DND-41 (cell line): ENCODE measurements at regions not wholly inside any gene's neighbourhood (a gene's known extent, or its start where the extent isn't known, plus 50 kb on each side); places are given as distances from the start of the nearest gene placed in this dataset.

Experiments
- ATAC-seq: fragments of 200-7000 bp; cut with Tn5 transposase; 3 replicates; pipeline ENCODE4 v1.9.1; 2021; ENCODE audit warnings: low read depth; ENCODE audit not compliant: insufficient read depth
- DNase-seq: peaks from one replicate; pipeline ENCODE4 v3.0.0-alpha.2; 2020
- H2AFZ ChIP-seq: 2 replicates; pipeline ENCODE4 v1.6.0; 2012; ENCODE audit warnings: low read depth, low read length
- H3K27ac ChIP-seq: 2 replicates; pipeline ENCODE4 v1.5.1; 2012; ENCODE audit warnings: low read length, inconsistent platforms
- H3K27me3 ChIP-seq: fragments of 200-600 bp; sonication (generic); 2 replicates; pipeline ENCODE4 v1.6.0; 2012; ENCODE audit warnings: low read length, mild to moderate bottlenecking, inconsistent platforms; ENCODE audit not compliant: insufficient read depth, poor library complexity
- H3K36me3 ChIP-seq: 2 replicates; pipeline ENCODE4 v1.5.1; 2012; ENCODE audit warnings: low read length, inconsistent platforms; ENCODE audit not compliant: insufficient read depth
- H3K4me1 ChIP-seq: 2 replicates; pipeline ENCODE4 v1.5.1; 2012; ENCODE audit warnings: mild to moderate bottlenecking, low read length; ENCODE audit not compliant: insufficient read depth
- H3K4me2 ChIP-seq: 2 replicates; pipeline ENCODE4 v1.6.0; 2012; ENCODE audit warnings: mild to moderate bottlenecking, moderate library complexity, low read length, inconsistent platforms; ENCODE audit not compliant: insufficient read depth
- H3K4me3 ChIP-seq, 2 experiments: fragments of 200-600 bp in 1 of 2; shearing (Covaris generic) in 1 of 2; 2 replicates each; pipeline ENCODE4 v1.5.1; 2012 to 2016; ENCODE audit warnings: inconsistent platforms in 2 of 2, low read length in 2 of 2, mild to moderate bottlenecking in 2 of 2, low read depth in 1 of 2, moderate library complexity in 1 of 2
- H3K79me2 ChIP-seq: 2 replicates; pipeline ENCODE4 v1.6.0; 2012; ENCODE audit warnings: low read length, inconsistent platforms; ENCODE audit not compliant: insufficient read depth
- H3K9ac ChIP-seq: 2 replicates; pipeline ENCODE4 v1.6.0; 2012; ENCODE audit warnings: low read depth, mild to moderate bottlenecking, inconsistent platforms, low read length, moderate library complexity
- H3K9me3 ChIP-seq: 2 replicates; pipeline ENCODE4 v1.5.1; 2012; ENCODE audit warnings: low read length, moderate library complexity, mild to moderate bottlenecking, inconsistent platforms; ENCODE audit not compliant: insufficient read depth, severe bottlenecking
- H4K20me1 ChIP-seq: 2 replicates; pipeline ENCODE4 v1.6.0; 2012; ENCODE audit warnings: low read length; ENCODE audit not compliant: insufficient read depth
- EZH2 ChIP-seq: IDR thresholded peaks from 3 replicates; pipeline ENCODE4 v1.6.1; 2012; ENCODE audit warnings: borderline replicate concordance, low read depth, mild to moderate bottlenecking, moderate library complexity, low read length, inconsistent platforms; ENCODE audit not compliant: severe bottlenecking
- TF ChIP-seq, protein P1 (sequence below): IDR thresholded peaks from 2 replicates; pipeline ENCODE4 v1.5.1; 2012; ENCODE audit warnings: borderline replicate concordance, low read length, moderate library complexity, mild to moderate bottlenecking; ENCODE audit not compliant: poor library complexity, severe bottlenecking; ENCODE audit errors: extremely low read depth

- no peak for TF ChIP-seq EZH2
- TF ChIP-seq, protein P1, sequence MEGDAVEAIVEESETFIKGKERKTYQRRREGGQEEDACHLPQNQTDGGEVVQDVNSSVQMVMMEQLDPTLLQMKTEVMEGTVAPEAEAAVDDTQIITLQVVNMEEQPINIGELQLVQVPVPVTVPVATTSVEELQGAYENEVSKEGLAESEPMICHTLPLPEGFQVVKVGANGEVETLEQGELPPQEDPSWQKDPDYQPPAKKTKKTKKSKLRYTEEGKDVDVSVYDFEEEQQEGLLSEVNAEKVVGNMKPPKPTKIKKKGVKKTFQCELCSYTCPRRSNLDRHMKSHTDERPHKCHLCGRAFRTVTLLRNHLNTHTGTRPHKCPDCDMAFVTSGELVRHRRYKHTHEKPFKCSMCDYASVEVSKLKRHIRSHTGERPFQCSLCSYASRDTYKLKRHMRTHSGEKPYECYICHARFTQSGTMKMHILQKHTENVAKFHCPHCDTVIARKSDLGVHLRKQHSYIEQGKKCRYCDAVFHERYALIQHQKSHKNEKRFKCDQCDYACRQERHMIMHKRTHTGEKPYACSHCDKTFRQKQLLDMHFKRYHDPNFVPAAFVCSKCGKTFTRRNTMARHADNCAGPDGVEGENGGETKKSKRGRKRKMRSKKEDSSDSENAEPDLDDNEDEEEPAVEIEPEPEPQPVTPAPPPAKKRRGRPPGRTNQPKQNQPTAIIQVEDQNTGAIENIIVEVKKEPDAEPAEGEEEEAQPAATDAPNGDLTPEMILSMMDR: no peak
- Histone ChIP-seq H3K27ac (no peak overlapping the region), H3K9ac (no peak overlapping the region), H3K4me1 (no peaks in the 10 kb centered on the region), H2AFZ (no peak overlapping the region), H3K79me2 (no peaks in the 10 kb centered on the region), H3K36me3 (no peaks in the 10 kb centered on the region), H3K9me3 (no peaks in the 10 kb centered on the region), H4K20me1 (no peaks in the 10 kb centered on the region), H3K27me3 (no peaks in the 10 kb centered on the region), H3K4me2 (no peak overlapping the region), H3K4me3 (no peak overlapping the region)
- no peak for DNase-seq
- ATAC-seq: no peak
Observed at GRCh38 chr1:80722611-80723010, 1078.1 kb upstream of the ADGRL2 start.

DNA sequence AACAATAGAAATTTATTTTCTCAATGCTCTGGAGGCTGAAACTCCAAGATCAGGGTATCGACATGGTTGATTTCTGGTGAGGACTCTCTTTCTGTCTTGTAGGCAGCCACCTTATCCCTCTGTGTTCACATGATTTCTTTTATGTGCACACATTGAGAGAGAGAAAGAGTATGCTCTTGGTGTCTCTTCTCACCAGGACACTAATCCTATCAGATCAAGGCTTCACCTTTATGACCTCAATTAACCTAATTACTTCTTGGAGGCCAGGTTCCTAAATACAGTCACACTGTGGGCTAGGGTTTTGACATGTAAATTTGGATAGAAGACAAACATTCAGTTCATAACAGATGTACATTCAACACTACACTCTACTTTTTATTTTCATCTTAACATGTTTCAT lies 1094.2 kb upstream of the ADGRL2 start:
- Histone ChIP-seq H2AFZ (no peak overlapping the region), H3K79me2 (no peaks in the 10 kb centered on the region), H3K4me1 (no peaks in the 10 kb centered on the region), H3K27ac (no peak overlapping the region), H3K36me3 (no peaks in the 10 kb centered on the region), H4K20me1 (no peaks in the 10 kb centered on the region), H3K9ac (no peak overlapping the region), H3K27me3 (no peaks in the 10 kb centered on the region), H3K4me2 (no peak overlapping the region), H3K9me3 (no peaks in the 10 kb centered on the region), H3K4me3 (no peak overlapping the region)
- no peak for TF ChIP-seq EZH2
- TF ChIP-seq, protein P1: no peak
- ATAC-seq (no peak), DNase-seq (no peak)

DNA sequence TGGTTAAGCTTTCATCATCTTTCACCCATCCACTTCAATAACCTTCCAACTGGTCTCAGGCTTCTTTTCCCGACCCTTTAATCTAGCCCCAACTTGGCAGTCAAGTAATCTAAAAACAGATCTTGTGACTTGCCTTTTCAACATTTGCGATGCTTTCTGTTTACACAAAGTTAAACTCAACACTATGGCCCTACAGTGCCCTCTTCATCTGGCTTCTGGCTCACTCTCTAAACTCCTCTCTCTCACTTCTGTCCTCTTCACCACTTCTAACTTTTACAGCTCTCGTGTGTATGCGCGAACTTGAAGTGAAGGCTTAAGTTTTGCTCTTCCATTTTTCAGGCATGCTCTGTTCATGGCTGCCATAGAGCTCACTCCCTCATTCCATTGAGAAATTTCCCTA lies 1122.3 kb upstream of the ADGRL2 start:
- H3K4me1 ChIP-seq: no peaks in the 10 kb centered on the region
- H3K36me3 ChIP-seq: no peaks in the 10 kb centered on the region
- no peak overlapping the region for H3K27ac ChIP-seq
- H3K9me3 ChIP-seq: no peaks in the 10 kb centered on the region
- ATAC-seq (no peak), DNase-seq (no peak)
- no peak overlapping the region for H3K4me3 ChIP-seq
- H3K79me2 ChIP-seq: no peaks in the 10 kb centered on the region
- no peak for TF ChIP-seq EZH2
- TF ChIP-seq, protein P1: no peak
- H4K20me1 ChIP-seq: no peaks in the 10 kb centered on the region
- H3K27me3 ChIP-seq: no peaks in the 10 kb centered on the region
- no peak overlapping the region for H3K9ac ChIP-seq
- no peak overlapping the region for H3K4me2 ChIP-seq
- no peak overlapping the region for H2AFZ ChIP-seq

GRCh38 chr1:80675454-80675853 lies 1125.3 kb upstream of the ADGRL2 start:
- H2AFZ ChIP-seq: no peak overlapping the region
- H4K20me1 ChIP-seq: no peaks in the 10 kb centered on the region
- TF ChIP-seq EZH2: no peak
- H3K9me3 ChIP-seq: no peaks in the 10 kb centered on the region
- ATAC-seq: no peak
- no peaks in the 10 kb centered on the region for H3K27me3 ChIP-seq
- H3K4me2 ChIP-seq: no peak overlapping the region
- H3K4me1 ChIP-seq: no peaks in the 10 kb centered on the region
- H3K4me3 ChIP-seq: no peak overlapping the region
- H3K79me2 ChIP-seq: no peaks in the 10 kb centered on the region
- no peak for DNase-seq
- no peak overlapping the region for H3K9ac ChIP-seq
- no peaks in the 10 kb centered on the region for H3K36me3 ChIP-seq
- no peak overlapping the region for H3K27ac ChIP-seq
